A549 (cell line): ENCODE measurements at regions not wholly inside any gene's neighbourhood (a gene's known extent, or its start where the extent isn't known, plus 50 kb on each side); places are given as distances from the start of the nearest gene placed in this dataset.

Experiments
- ATAC-seq, 2 experiments: fragments of 200-7000 bp in 1 of 2; fragments of >200 bp in 1 of 2; cut with Nextera tagmentation in 1 of 2; cut with Tn5 transposase in 1 of 2; 3 replicates each; pipeline versions ENCODE4 v1.8.0 to v1.9.1; 2018 to 2020; ENCODE audit warnings: mild to moderate bottlenecking in 1 of 2, moderate library complexity in 1 of 2
- CTCF ChIA-PET: fragments of 300-600 bp; sonication (Branson Sonifier 250); formaldehyde crosslinking; extraction: SDS; loops from one replicate; lab custom pipeline; 2021; ENCODE audit warnings: antibody characterized with exemption, inconsistent platforms; lab: Yijun Ruan, JAX
- POLR2A ChIA-PET: fragments of 350-600 bp; formaldehyde crosslinking; extraction: SDS; loops from one replicate; lab custom pipeline; 2021; ENCODE audit warnings: antibody characterized with exemption, inconsistent platforms; lab: Yijun Ruan, JAX
- DNase-seq, 2 experiments: peaks; one replicate each; pipeline versions ENCODE4 v3.0.0 to v3.0.0-alpha.2; 2011 to 2016; ENCODE audit warnings: low read depth in 1 of 2, low spot score in 1 of 2
- FAIRE-seq: peaks from 2 replicates; lab custom pipeline; 2011; peaks lifted over from hg19 to GRCh38; lab: Jason Lieb, UNC
- H3K27ac ChIP-seq, 2 experiments: fragments of >200 bp; sonication (Bioruptor Twin); formaldehyde crosslinking; 3 replicates each; pipeline ENCODE4 v1.5.1; 2016 to 2017
- H3K4me1 ChIP-seq: fragments of >200 bp; sonication (Bioruptor Twin); formaldehyde crosslinking; 3 replicates; pipeline ENCODE4 v1.6.1; 2016
- H3K4me2 ChIP-seq: fragments of >200 bp; sonication (Bioruptor Twin); formaldehyde crosslinking; 3 replicates; pipeline ENCODE4 v1.6.1; 2016
- H3K4me3 ChIP-seq: fragments of >200 bp; sonication (Bioruptor Twin); formaldehyde crosslinking; 3 replicates; pipeline ENCODE4 v1.5.1; 2016
- H3K9me3 ChIP-seq: fragments of >200 bp; sonication (Bioruptor Twin); formaldehyde crosslinking; 3 replicates; pipeline ENCODE4 v1.6.1; 2016
- BCL3 ChIP-seq: fragments of >200 bp; sonication (Bioruptor Twin); formaldehyde crosslinking; IDR thresholded peaks from 3 replicates; pipeline ENCODE4 v1.6.1; 2016
- BHLHE40 ChIP-seq: IDR thresholded peaks from 2 replicates; pipeline ENCODE4 v1.6.1; 2012; ENCODE audit warnings: low read depth, low read length, inconsistent platforms
- CBX8 ChIP-seq: fragments of 200-600 bp; sonication (generic); IDR thresholded peaks from 2 replicates; pipeline ENCODE4 v1.6.1; 2016
- CEBPB ChIP-seq, 2 experiments: fragments of >200 bp in 1 of 2; sonication (Bioruptor Twin) in 1 of 2; formaldehyde crosslinking in 1 of 2; IDR thresholded peaks; 2 replicates each; pipeline ENCODE4 v1.6.1; 2012 to 2016
- CTCF ChIP-seq: fragments of >200 bp; sonication (Bioruptor Twin); formaldehyde crosslinking; IDR thresholded peaks from 3 replicates; pipeline ENCODE4 v1.5.1; 2016
- EHMT2 ChIP-seq: fragments of 200-600 bp; sonication (generic); IDR thresholded peaks from 2 replicates; pipeline ENCODE4 v1.6.1; 2016; ENCODE audit warnings: antibody characterized with exemption, low read depth, mild to moderate bottlenecking, moderate library complexity
- ESRRA ChIP-seq: fragments of 150-350 bp; IDR thresholded peaks from 2 replicates; pipeline ENCODE4 v1.6.1; 2014; ENCODE audit warnings: mild to moderate bottlenecking, low read length, borderline replicate concordance
- HDAC2 ChIP-seq: fragments of 200-600 bp; sonication (generic); IDR thresholded peaks from 2 replicates; pipeline ENCODE4 v1.6.1; 2016
- HOXA7 ChIP-seq: fragments of 250-450 bp; sonication (Bioruptor Pico); IDR thresholded peaks from 2 replicates; pipeline ENCODE4 v1.5.0; 2020; ENCODE audit warnings: mild to moderate bottlenecking, moderate library complexity
- HOXB5 ChIP-seq: fragments of 250-450 bp; sonication (Bioruptor Pico); IDR thresholded peaks from 2 replicates; pipeline ENCODE4 v1.5.0; 2020; ENCODE audit warnings: mild to moderate bottlenecking, moderate library complexity
- KDM1A ChIP-seq: fragments of 200-600 bp; sonication (generic); IDR thresholded peaks from 2 replicates; pipeline ENCODE4 v1.6.1; 2016; ENCODE audit warnings: low read depth, mild to moderate bottlenecking
- MAX ChIP-seq: IDR thresholded peaks from 2 replicates; pipeline ENCODE4 v1.6.1; 2012
- NFE2L2 ChIP-seq: fragments of 150-350 bp; conservative IDR thresholded peaks from 2 replicates; pipeline ENCODE4 v1.6.1; 2014; ENCODE audit warnings: low read length
- NR3C1 ChIP-seq: fragments of >200 bp; sonication (Bioruptor Twin); formaldehyde crosslinking; IDR thresholded peaks from 3 replicates; pipeline ENCODE4 v1.6.1; 2017
- RNF2 ChIP-seq: fragments of 200-600 bp; sonication (generic); IDR thresholded peaks from 2 replicates; pipeline ENCODE4 v1.6.1; 2016; ENCODE audit warnings: low read depth, mild to moderate bottlenecking, antibody characterized with exemption, moderate library complexity, borderline replicate concordance
- SREBF2 ChIP-seq: fragments of 450-650 bp; IDR thresholded peaks from 2 replicates; pipeline ENCODE4 v1.6.1; 2014; ENCODE audit warnings: mild to moderate bottlenecking, moderate library complexity
- ZC3H11A ChIP-seq: fragments of 450-650 bp; IDR thresholded peaks from 2 replicates; pipeline ENCODE4 v1.6.1; 2014; ENCODE audit warnings: antibody characterized with exemption, mild to moderate bottlenecking
- ZFP36 ChIP-seq: fragments of 450-650 bp; IDR thresholded peaks from 2 replicates; pipeline ENCODE4 v1.6.1; 2014; ENCODE audit warnings: borderline replicate concordance; ENCODE audit not compliant: partially characterized antibody
- ZNF302 ChIP-seq: fragments of 250-450 bp; sonication (Bioruptor Pico); IDR thresholded peaks from 2 replicates; pipeline ENCODE4 v1.9.0; 2021; ENCODE audit warnings: inconsistent platforms, mild to moderate bottlenecking, moderate library complexity
- WGBS: methylation state at CpG from one replicate; pipeline ENCODE4 v1.1.6; 2017; ENCODE audit errors: missing lambda C conversion rate; 5-methylcytosine and 5-hydroxymethylcytosine counted together
- TF ChIP-seq, protein P1 (sequence below): fragments of 450-650 bp; IDR thresholded peaks from 2 replicates; pipeline ENCODE4 v1.6.1; 2014; ENCODE audit warnings: antibody characterized with exemption
- TF ChIP-seq, protein P2 (sequence below): IDR thresholded peaks from 2 replicates; pipeline ENCODE4 v1.6.1; 2012; ENCODE audit warnings: low read depth, borderline replicate concordance
- TF ChIP-seq, protein P3 (sequence below): IDR thresholded peaks from 2 replicates; pipeline ENCODE4 v1.6.1; 2012

DNA sequence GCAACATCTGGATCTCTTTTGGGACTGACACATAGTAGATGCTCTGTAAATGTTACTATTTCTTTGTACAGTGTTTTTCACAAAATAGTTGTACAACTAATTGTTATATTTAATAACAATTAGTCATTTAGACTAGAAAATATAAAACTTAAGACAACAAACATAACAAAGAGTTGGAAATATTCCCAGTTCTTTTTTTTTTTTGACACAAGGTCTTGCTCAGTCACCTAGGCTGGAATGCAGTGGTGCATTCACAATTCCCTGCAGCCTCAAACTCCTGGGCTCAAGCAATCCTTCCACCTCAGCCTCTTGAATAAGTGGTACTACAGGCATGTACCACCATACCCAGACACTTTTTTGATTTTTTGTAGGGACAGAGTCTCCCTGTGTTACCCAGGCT lies 105.8 kb downstream of the UTRN start:
- POLR2A ChIA-PET: no interaction called here
- CTCF ChIA-PET: no interaction called here
- TF ChIP-seq ZFP36: no peak
- no peak for TF ChIP-seq CEBPB (IDR thresholded peaks at IDR 0.05)
- TF ChIP-seq HOXA7 (CRISPR knock-in tag): no peak
- no peak for TF ChIP-seq NR3C1
- TF ChIP-seq, protein P1, sequence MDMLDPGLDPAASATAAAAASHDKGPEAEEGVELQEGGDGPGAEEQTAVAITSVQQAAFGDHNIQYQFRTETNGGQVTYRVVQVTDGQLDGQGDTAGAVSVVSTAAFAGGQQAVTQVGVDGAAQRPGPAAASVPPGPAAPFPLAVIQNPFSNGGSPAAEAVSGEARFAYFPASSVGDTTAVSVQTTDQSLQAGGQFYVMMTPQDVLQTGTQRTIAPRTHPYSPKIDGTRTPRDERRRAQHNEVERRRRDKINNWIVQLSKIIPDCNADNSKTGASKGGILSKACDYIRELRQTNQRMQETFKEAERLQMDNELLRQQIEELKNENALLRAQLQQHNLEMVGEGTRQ: no peak
- no peak for TF ChIP-seq SREBF2
- no peak for TF ChIP-seq CTCF
- TF ChIP-seq, protein P2, sequence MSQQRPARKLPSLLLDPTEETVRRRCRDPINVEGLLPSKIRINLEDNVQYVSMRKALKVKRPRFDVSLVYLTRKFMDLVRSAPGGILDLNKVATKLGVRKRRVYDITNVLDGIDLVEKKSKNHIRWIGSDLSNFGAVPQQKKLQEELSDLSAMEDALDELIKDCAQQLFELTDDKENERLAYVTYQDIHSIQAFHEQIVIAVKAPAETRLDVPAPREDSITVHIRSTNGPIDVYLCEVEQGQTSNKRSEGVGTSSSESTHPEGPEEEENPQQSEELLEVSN: no peak
- no peak for TF ChIP-seq RNF2
- TF ChIP-seq BHLHE40: no peak
- TF ChIP-seq ESRRA: no peak
- TF ChIP-seq CBX8: no peak
- no peak for TF ChIP-seq ZNF302 (CRISPR knock-in tag)
- TF ChIP-seq HDAC2: no peak
- no peak for TF ChIP-seq HOXB5 (CRISPR knock-in tag)
- TF ChIP-seq EHMT2: no peak
- TF ChIP-seq MAX: no peak
- TF ChIP-seq, protein P3, sequence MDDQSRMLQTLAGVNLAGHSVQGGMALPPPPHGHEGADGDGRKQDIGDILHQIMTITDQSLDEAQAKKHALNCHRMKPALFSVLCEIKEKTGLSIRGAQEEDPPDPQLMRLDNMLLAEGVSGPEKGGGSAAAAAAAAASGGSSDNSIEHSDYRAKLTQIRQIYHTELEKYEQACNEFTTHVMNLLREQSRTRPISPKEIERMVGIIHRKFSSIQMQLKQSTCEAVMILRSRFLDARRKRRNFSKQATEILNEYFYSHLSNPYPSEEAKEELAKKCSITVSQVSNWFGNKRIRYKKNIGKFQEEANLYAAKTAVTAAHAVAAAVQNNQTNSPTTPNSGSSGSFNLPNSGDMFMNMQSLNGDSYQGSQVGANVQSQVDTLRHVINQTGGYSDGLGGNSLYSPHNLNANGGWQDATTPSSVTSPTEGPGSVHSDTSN: no peak
- H3K4me3 ChIP-seq: no peak overlapping the region
- H3K9me3 ChIP-seq: no peaks in the 10 kb centered on the region
- ATAC-seq (no peak), FAIRE-seq (no peak), DNase-seq (no peak)
- no peak overlapping the region for H3K27ac ChIP-seq
- H3K4me2 ChIP-seq: no peak overlapping the region
- peaks cover 11% of the 10 kb centered on the region; the same call in 2 of the 3 replicates for H3K4me1 ChIP-seq

DNA sequence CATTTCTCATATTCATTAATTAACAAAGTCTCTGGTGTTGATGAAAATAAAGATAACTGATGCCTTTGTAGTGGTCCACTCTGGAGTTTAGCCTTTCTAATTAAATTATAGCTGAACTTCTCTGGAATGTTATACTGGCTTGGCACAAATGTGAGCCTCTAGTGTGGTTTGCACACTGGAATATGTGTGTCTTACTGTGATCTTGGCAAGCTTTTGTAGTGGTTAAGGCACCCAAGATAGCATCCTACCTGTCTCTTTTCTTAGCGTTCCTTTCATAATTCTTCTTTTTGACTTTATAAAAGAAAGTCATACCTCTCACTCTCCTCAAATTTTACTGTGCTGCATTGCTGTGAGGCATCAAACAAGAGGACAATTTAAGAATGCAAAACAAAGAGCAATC lies 107.4 kb downstream of the UTRN start:
- no peak for ATAC-seq
- POLR2A ChIA-PET: no interaction called here
- no peak for DNase-seq
- CTCF ChIA-PET: no interaction called here
- H3K4me2 ChIP-seq: no peak overlapping the region
- H3K27ac ChIP-seq: no peak overlapping the region
- TF ChIP-seq ZC3H11A (no peak), BHLHE40 (no peak), KDM1A (no peak), ESRRA (no peak), ZFP36 (no peak), BCL3 (no peak), NFE2L2 (no peak), RNF2 (no peak), CTCF (no peak)
- WGBS: 94% methylated on average over 1 of the region's 1 CpG
- no peak overlapping the region for H3K4me3 ChIP-seq
- no peak for FAIRE-seq
- H3K9me3 ChIP-seq: no peaks in the 10 kb centered on the region; the same call in 2 of the 3 replicates
- H3K4me1 ChIP-seq: peaks cover 11% of the 10 kb centered on the region; the same call in 2 of the 3 replicates
